Small intestine (tissue), 7 donors: ENCODE measurements at regions not wholly inside any gene's neighbourhood (a gene's known extent, or its start where the extent isn't known, plus 50 kb on each side); places are given as distances from the start of the nearest gene placed in this dataset.

Experiments used
- DNase-seq, 2 donors: peaks; one replicate each; pipeline versions ENCODE4 v3.0.0 to v3.0.0-alpha.2; 2013
- FAIRE-seq: peaks from 2 replicates; lab custom pipeline; 2012; peaks lifted over from hg19 to GRCh38; lab: Jason Lieb, UNC
- H3K27ac ChIP-seq, 3 donors: one replicate each; pipeline ENCODE4 v1.5.1; 2013; ENCODE audit warnings: low read length in 2 of 3, mild to moderate bottlenecking in 2 of 3, control low read depth in 1 of 3, inconsistent platforms in 1 of 3, low read depth in 1 of 3, moderate library complexity in 1 of 3
- H3K27me3 ChIP-seq, 3 donors: one replicate each; pipeline ENCODE4 v1.6.1; 2013; ENCODE audit warnings: low read length in 3 of 3, inconsistent platforms in 1 of 3; ENCODE audit not compliant: control insufficient read depth in 3 of 3, insufficient read depth in 3 of 3
- H3K36me3 ChIP-seq, 3 donors: one replicate each; pipeline ENCODE4 v1.6.1; 2013; ENCODE audit warnings: low read length in 3 of 3, inconsistent platforms in 1 of 3, low read depth in 1 of 3, mild to moderate bottlenecking in 1 of 3, moderate library complexity in 1 of 3; ENCODE audit not compliant: control insufficient read depth in 3 of 3, insufficient read depth in 2 of 3
- H3K4me1 ChIP-seq, 3 donors: one replicate each; pipeline ENCODE4 v1.6.1; 2013; ENCODE audit warnings: low read length in 2 of 3, inconsistent platforms in 1 of 3, low read depth in 1 of 3, mild to moderate bottlenecking in 1 of 3, moderate library complexity in 1 of 3; ENCODE audit not compliant: control insufficient read depth in 3 of 3, insufficient read depth in 2 of 3
- H3K4me3 ChIP-seq, 3 donors: one replicate each; pipeline ENCODE4 v1.5.1; 2013; ENCODE audit warnings: low read length in 3 of 3, control low read depth in 1 of 3, inconsistent platforms in 1 of 3, low read depth in 1 of 3, mild to moderate bottlenecking in 1 of 3, moderate library complexity in 1 of 3
- H3K9me3 ChIP-seq, 2 donors: one replicate each; pipeline ENCODE4 v1.6.1; 2013; ENCODE audit warnings: low read depth in 1 of 2, low read length in 1 of 2; ENCODE audit not compliant: control insufficient read depth in 2 of 2, insufficient read depth in 1 of 2
- whole genome bisulfite sequencing, 3 donors: extraction: QIAGEN DNeasy Blood & Tissue Kit; methylation state at CpG; one replicate each; pipeline ENCODE4 v1.1.7; 2013; 5-methylcytosine and 5-hydroxymethylcytosine counted together
- donor health status: healthy with polysubstance abuse.
- donor health status: control.
- donor health status: control.
- donor health status: Bipolar disorder and iron deficiency.
- donor health status: healthy.

- no peak overlapping the region for H3K27ac ChIP-seq
- H3K27me3 ChIP-seq, result no peaks in the 10 kb centered on the region
- no peak for FAIRE-seq
- H3K9me3 ChIP-seq, result peaks cover 0 to 4% of the 10 kb centered on the region in 2 donors
- DNase-seq, result no peak
- H3K4me3 ChIP-seq, result no peak overlapping the region
- H3K4me1 ChIP-seq, result no peaks in the 10 kb centered on the region
- WGBS, 3 donors, result 72 to 87% (median 83%) methylated on average over 7 of the region's 7 CpGs
- H3K36me3 ChIP-seq, result no peaks in the 10 kb centered on the region
Observed at GRCh38 chr7:46682836-46683624, 762.0 kb upstream of the IGFBP3 start.

- WGBS, 3 donors, result 69 to 81% (median 76%) methylated on average over 12 of the region's 12 CpGs
- DNase-seq (no peak), FAIRE-seq (no peak)
- H3K4me1 ChIP-seq, result no peaks in the 10 kb centered on the region
- no peaks in the 10 kb centered on the region for H3K27me3 ChIP-seq
- no peaks in the 10 kb centered on the region for H3K9me3 ChIP-seq
- no peak overlapping the region for H3K4me3 ChIP-seq
- H3K27ac ChIP-seq, result no peak overlapping the region
- no peaks in the 10 kb centered on the region for H3K36me3 ChIP-seq
Observed at GRCh38 chr7:46681865-46682503, 760.9 kb upstream of the IGFBP3 start.

- peak; percentile 88 for FAIRE-seq
- Histone ChIP-seq H3K9me3 (no peaks in the 10 kb centered on the region), H3K4me1 (no peaks in the 10 kb centered on the region), H3K4me3 (no peak overlapping the region), H3K27ac (peak overlapping the region in 1 of 3 donors; percentile 34), H3K36me3 (no peaks in the 10 kb centered on the region), H3K27me3 (no peaks in the 10 kb centered on the region)
- DNase-seq, result peak; percentile 37 to 58
- 48 to 73% (median 61%) methylated on average over 7 of the region's 7 CpGs for WGBS, 3 donors
Observed at GRCh38 chr7:46680147-46680546, 759.1 kb upstream of the IGFBP3 start.

GRCh38 chr7:46679671-46680070 lies 758.6 kb upstream of the IGFBP3 start:
- Histone ChIP-seq H3K27ac (peak overlapping the region in 1 of 3 donors; percentile 34), H3K4me1 (no peaks in the 10 kb centered on the region), H3K27me3 (no peaks in the 10 kb centered on the region), H3K9me3 (no peaks in the 10 kb centered on the region), H3K36me3 (no peaks in the 10 kb centered on the region), H3K4me3 (no peak overlapping the region)
- DNase-seq (no peak), FAIRE-seq (no peak)

- 65 to 90% (median 74%) methylated on average over 2 of the region's 2 CpGs for WGBS, 3 donors
- DNase-seq (no peak), FAIRE-seq (no peak)
- Histone ChIP-seq H3K9me3 (no peaks in the 10 kb centered on the region), H3K27me3 (no peaks in the 10 kb centered on the region), H3K36me3 (no peaks in the 10 kb centered on the region), H3K4me3 (no peak overlapping the region), H3K27ac (no peak overlapping the region), H3K4me1 (no peaks in the 10 kb centered on the region)
Observed at GRCh38 chr7:46678421-46678820, 757.3 kb upstream of the IGFBP3 start.

- FAIRE-seq, result no peak
- Histone ChIP-seq H3K4me3 (no peak overlapping the region), H3K4me1 (no peaks in the 10 kb centered on the region), H3K27me3 (no peaks in the 10 kb centered on the region), H3K36me3 (no peaks in the 10 kb centered on the region), H3K27ac (no peak overlapping the region), H3K9me3 (no peaks in the 10 kb centered on the region)
- WGBS, 3 donors, result 89 to 94% (median 90%) methylated on average over 4 of the region's 4 CpGs
- DNase-seq, result no peak
Observed at GRCh38 chr7:46675456-46675855, 754.4 kb upstream of the IGFBP3 start.

GRCh38 chr7:46672861-46673260 lies 751.8 kb upstream of the IGFBP3 start:
- Histone ChIP-seq H3K27me3 (no peaks in the 10 kb centered on the region), H3K4me3 (no peak overlapping the region), H3K36me3 (no peaks in the 10 kb centered on the region), H3K9me3 (no peaks in the 10 kb centered on the region), H3K4me1 (no peaks in the 10 kb centered on the region), H3K27ac (no peak overlapping the region)
- WGBS, 3 donors, result 68 to 92% (median 78%) methylated on average over 2 of the region's 2 CpGs
- DNase-seq (no peak), FAIRE-seq (no peak)

DNA sequence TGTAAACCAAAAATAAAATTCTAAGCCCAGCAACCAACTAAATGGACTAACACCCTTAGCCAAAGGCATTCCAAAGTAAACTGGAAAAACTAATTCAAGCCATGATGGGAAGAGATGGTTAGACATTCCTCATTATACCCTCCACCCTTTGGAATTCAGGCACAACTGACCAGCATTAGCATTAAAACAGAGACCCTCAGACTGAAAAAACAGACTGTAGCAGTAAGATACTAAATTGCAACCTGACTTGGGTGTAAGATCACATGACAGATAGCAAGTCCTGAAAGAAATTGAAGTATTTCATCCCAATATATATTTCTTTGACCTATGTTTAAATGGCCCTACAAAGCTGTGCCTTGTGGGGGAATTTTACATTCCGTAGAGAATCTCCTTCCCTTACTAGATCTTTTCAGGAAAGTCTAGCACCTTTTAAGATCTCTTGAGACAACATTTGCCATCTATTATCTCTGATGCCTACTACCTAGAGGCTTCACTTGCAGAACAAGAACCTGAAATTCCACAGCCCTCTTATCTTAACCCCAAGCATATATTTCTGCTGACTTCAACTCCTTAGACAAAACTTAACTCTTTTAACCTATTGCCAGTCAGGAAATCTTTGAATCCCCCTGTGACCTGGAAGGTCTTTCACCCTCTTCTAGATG lies 750.2 kb upstream of the IGFBP3 start:
- DNase-seq, result no peak
- FAIRE-seq, result no peak
- Histone ChIP-seq H3K27me3 (no peaks in the 10 kb centered on the region), H3K36me3 (no peaks in the 10 kb centered on the region), H3K4me3 (no peak overlapping the region), H3K9me3 (no peaks in the 10 kb centered on the region), H3K4me1 (no peaks in the 10 kb centered on the region), H3K27ac (no peak overlapping the region)
- 88 to 91% (median 89%) methylated on average over 1 of the region's 1 CpG for WGBS, 3 donors
